VCaP (cell line): ENCODE measurements at regions not wholly inside any gene's neighbourhood (a gene's known extent, or its start where the extent isn't known, plus 50 kb on each side); places are given as distances from the start of the nearest gene placed in this dataset.

Experiments
- H3K27ac ChIP-seq: fragments of 450-650 bp; 2 replicates; pipeline ENCODE4 v1.5.1; 2017
- CTCF ChIP-seq: fragments of 450-650 bp; conservative IDR thresholded peaks from 2 replicates; pipeline ENCODE4 v1.5.1; 2017; ENCODE audit warnings: mild to moderate bottlenecking, moderate library complexity

- TF ChIP-seq CTCF, result no peak
- no peak overlapping the region for H3K27ac ChIP-seq
Observed at GRCh38 chr2:173855661-173856060, 109.5 kb downstream of the SP3 start.
